Thymus (tissue), 11 donors: ENCODE measurements at regions not wholly inside any gene's neighbourhood (a gene's known extent, or its start where the extent isn't known, plus 50 kb on each side); places are given as distances from the start of the nearest gene placed in this dataset.

ENCODE experiments used
- DNase-seq, 9 donors: peaks; one replicate each; pipeline ENCODE4 v3.0.0-alpha.2; 2013; ENCODE audit warnings: low spot score in 9 of 9, low read depth in 6 of 9, missing footprints in 1 of 9
- H3K27ac ChIP-seq, 2 donors: one replicate each; pipeline ENCODE4 v1.5.1; 2013; ENCODE audit warnings: control low read depth in 1 of 2, low read depth in 1 of 2, low read length in 1 of 2, mild to moderate bottlenecking in 1 of 2, moderate library complexity in 1 of 2
- H3K27me3 ChIP-seq, 2 donors: one replicate each; pipeline ENCODE4 v1.5.1; 2013; ENCODE audit warnings: low read length in 1 of 2; ENCODE audit not compliant: control insufficient read depth in 2 of 2, insufficient read depth in 1 of 2
- H3K36me3 ChIP-seq, 2 donors: one replicate each; pipeline ENCODE4 v1.5.1; 2013; ENCODE audit warnings: low read length in 1 of 2, mild to moderate bottlenecking in 1 of 2, moderate library complexity in 1 of 2; ENCODE audit not compliant: control insufficient read depth in 2 of 2, insufficient read depth in 2 of 2
- H3K4me1 ChIP-seq, 2 donors: one replicate each; pipeline ENCODE4 v1.5.1; 2013; ENCODE audit warnings: low read length in 2 of 2; ENCODE audit not compliant: control insufficient read depth in 2 of 2, insufficient read depth in 2 of 2
- H3K4me3 ChIP-seq, 2 donors: one replicate each; pipeline ENCODE4 v1.5.1; 2013; ENCODE audit warnings: low read length in 2 of 2, control low read depth in 1 of 2, mild to moderate bottlenecking in 1 of 2
- H3K9me3 ChIP-seq, 2 donors: one replicate each; pipeline ENCODE4 v1.5.1; 2013; ENCODE audit warnings: low read length in 1 of 2, mild to moderate bottlenecking in 1 of 2; ENCODE audit not compliant: control insufficient read depth in 2 of 2, insufficient read depth in 1 of 2
- WGBS: extraction: QIAGEN DNeasy Blood & Tissue Kit; methylation state at CpG from one replicate; pipeline ENCODE4 v1.1.7; 2013; 5-methylcytosine and 5-hydroxymethylcytosine counted together
- donor health status: healthy.

DNA sequence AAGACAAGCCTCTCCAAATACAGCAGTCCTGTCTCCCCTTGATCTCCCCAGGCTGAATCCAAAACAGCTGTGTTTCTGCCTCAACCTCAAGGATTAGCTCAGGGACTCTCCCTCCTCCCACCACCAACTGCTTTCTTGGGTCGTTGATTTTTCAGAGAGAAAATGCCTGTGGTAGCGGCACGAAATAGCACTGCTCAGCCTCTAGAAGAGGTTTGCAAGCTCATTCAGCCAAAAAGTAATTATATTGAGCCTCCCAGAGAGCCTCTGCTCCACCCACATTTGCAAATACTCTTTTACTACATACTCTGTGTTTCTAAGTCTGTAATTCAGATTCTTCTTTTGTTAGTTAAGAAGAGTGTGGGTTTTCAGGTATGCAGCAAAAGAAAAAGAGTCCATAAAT lies 396.4 kb upstream of the TNP1 start:
- Histone ChIP-seq H3K27me3 (no peaks in the 10 kb centered on the region), H3K4me1 (no peaks in the 10 kb centered on the region), H3K4me3 (no peak overlapping the region), H3K9me3 (no peaks in the 10 kb centered on the region), H3K36me3 (no peaks in the 10 kb centered on the region), H3K27ac (peak overlapping the region in 1 of 2 donors; percentile 5)
- no peak for DNase-seq
- 92% methylated on average over 3 of the region's 3 CpGs for WGBS

DNA sequence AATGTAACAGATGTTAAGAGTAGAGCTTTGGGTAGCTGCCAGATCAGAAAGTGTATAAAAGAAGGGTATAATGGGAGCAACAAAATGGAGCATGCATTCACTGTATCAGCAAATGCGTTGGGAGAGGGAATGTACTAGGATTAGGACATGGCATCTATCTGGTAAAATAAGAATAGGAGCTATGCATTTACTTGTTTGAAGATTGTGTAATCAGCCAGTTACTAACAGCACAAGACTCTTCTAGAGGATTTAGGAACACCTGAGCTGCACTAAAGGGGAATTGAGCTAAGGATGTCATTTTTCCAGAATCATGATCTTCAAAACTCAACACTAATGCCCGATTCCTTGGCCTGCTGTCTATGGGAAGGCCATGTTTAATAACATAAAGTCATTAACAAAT lies 394.2 kb upstream of the TNP1 start:
- H3K4me1 ChIP-seq = peaks cover 0 to 5% of the 10 kb centered on the region in 2 donors
- H3K36me3 ChIP-seq = no peaks in the 10 kb centered on the region
- H3K27me3 ChIP-seq = no peaks in the 10 kb centered on the region
- H3K4me3 ChIP-seq = no peak overlapping the region
- no peak for DNase-seq
- H3K9me3 ChIP-seq = no peaks in the 10 kb centered on the region
- H3K27ac ChIP-seq = no peak overlapping the region
- 90% methylated on average over 2 of the region's 2 CpGs for WGBS

DNA sequence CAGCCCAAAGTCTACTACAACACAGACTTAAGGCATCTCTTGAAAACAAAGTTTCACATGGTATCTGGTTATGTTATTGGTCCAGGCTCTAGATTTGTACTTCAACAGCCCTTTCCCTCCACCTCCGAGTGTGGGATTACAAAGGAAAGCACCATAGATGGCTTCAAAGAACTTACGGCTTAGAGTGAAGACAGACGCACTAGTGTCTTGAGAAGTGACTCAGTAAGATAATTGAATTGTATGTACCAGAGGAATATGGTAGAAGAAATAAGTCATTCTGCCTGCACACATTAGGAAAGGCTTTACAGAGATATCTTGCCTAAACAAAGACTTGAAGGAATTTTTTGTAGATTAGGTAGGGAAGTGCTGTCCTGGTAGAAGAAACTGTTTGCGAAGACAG lies 392.3 kb upstream of the TNP1 start:
- no peak for DNase-seq
- Histone ChIP-seq H3K36me3 (no peaks in the 10 kb centered on the region), H3K27ac (no peak overlapping the region), H3K27me3 (no peaks in the 10 kb centered on the region), H3K4me1 (peaks cover 0 to 18% of the 10 kb centered on the region in 2 donors), H3K9me3 (no peaks in the 10 kb centered on the region), H3K4me3 (no peak overlapping the region)
- WGBS = 97% methylated on average over 4 of the region's 4 CpGs

DNA sequence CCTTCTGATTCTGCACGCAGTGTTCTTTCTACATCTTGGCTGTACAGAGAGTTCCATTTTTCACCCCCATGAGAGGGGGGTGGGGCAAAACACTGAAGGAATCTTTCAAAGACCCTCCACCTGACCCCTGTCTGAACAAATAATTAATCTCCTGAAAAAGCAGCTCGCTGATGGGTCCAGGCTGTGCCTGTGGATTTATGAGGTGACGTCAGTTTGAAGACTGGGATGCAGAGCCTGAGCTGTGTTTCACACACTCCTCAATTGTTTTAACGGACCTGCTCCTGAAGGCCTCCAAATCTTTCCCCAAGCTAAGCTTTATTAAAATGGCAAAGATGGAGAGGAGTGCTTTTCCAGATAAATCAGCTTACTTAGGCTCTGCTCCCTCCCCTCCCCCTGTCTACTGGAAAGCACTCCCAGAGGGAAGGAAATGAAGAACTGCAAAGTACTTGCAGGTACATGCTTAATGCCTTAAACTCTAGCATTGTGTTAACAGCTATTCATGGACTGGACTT lies 390.2 kb upstream of the TNP1 start:
- H3K4me1 ChIP-seq = peaks cover 0 to 20% of the 10 kb centered on the region in 2 donors
- 92% methylated on average over 4 of the region's 4 CpGs for WGBS
- H3K27me3 ChIP-seq = no peaks in the 10 kb centered on the region
- no peak overlapping the region for H3K27ac ChIP-seq
- H3K36me3 ChIP-seq = no peaks in the 10 kb centered on the region
- H3K9me3 ChIP-seq = no peaks in the 10 kb centered on the region
- no peak for DNase-seq
- no peak overlapping the region for H3K4me3 ChIP-seq

DNA sequence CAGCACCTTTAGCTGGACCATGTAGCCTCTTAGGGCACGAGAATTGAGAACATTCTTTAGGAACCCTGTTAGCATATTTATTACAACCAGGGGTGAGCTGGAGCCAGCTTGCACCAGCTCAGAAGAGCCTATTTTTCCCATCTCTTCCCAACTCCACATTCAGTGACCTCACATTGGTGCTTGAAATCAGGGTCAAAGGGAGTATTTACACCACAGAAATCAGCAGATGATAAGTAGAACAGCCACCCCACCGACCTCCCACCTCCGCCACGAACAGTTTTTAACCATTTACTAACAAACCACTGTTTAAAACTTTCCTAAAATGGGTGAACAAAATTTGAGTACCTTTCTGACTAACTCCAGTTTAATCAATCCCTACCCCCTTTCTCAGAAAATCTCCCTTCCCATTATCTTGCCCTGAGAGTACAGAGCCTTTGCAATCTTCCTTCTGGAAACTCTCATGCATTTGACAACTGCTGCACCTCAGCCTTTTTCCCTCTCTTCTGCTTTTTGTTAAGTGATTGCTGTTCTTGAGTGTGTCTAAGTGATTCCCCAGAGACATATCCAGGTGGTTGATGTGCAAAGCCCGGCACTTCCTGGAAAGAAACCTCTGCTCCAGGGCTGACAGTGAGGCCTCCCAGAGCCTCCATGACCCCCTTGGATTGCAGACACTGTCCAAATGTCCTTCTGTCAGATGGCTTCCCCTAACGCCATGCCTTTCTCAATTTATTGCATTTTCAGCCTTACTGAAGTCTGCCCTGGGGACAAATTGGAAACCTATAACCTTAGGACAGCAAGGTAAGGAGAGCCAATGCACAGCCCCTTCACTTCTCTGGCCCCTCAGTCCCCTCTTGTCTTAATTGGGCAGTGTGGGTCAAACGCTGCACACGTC lies 389.5 kb upstream of the TNP1 start:
- DNase-seq = no peak
- H3K9me3 ChIP-seq = no peaks in the 10 kb centered on the region
- H3K27me3 ChIP-seq = no peaks in the 10 kb centered on the region
- 85% methylated on average over 8 of the region's 8 CpGs for WGBS
- peaks cover 0 to 20% of the 10 kb centered on the region in 2 donors for H3K4me1 ChIP-seq
- H3K36me3 ChIP-seq = no peaks in the 10 kb centered on the region
- no peak overlapping the region for H3K4me3 ChIP-seq
- no peak overlapping the region for H3K27ac ChIP-seq

DNA sequence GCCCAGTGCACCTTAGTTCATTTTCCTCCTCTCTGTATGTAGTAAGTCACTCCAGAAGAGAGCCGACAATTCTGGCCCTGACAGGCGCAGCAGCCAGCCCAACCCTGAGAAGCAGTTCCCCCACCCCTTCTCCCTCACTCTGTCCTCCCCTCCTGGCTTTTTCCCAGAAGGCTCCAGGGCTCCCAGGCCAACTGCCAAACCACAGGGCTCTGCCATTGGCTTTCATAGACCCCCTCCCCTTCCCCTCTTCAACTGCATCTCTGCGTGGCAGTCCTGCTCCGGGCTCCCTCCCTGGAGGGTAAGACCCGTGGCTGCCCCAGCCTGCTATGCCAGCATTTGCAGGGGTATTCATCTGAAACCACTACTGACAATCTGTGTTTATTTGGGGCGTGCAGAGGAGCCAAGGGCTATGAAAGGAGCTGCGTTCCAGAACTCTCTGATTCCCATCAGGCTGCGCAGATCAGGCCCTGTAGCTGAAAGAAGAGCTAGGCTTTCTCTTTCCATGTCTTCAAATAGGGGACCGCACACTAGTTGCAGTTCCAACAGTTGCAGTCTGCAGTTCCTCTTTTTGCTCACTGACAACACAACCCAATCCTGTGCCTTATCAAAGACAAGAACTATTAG lies 388.6 kb upstream of the TNP1 start:
- Histone ChIP-seq H3K4me3 (no peak overlapping the region), H3K27me3 (no peaks in the 10 kb centered on the region), H3K4me1 (peaks cover 0 to 20% of the 10 kb centered on the region in 2 donors), H3K27ac (peak overlapping the region; percentile 44 to 55), H3K9me3 (no peaks in the 10 kb centered on the region), H3K36me3 (no peaks in the 10 kb centered on the region)
- 19% methylated on average over 9 of the region's 9 CpGs for WGBS
- DNase-seq = peak in 5 of 9 donors; percentile 9 to 38 (median 13)

DNA sequence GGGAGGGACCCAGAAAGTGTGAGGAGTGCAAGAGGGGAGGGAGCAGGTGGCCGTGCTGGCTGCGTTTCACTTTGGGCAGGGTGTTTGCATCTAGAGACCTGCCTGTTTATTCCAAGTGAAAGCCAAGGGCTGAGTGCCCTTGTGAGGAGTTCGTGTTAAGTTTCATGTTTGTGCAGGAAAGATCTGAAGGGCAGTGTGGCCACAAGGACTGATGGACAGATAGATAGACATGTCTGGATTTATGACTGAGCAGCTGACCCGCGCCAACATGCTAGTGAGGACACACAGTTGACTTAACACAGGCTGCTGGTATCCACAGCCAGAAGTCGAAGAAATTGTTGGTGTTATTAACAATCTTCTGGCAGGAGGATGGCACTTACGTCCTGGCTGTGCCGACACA lies 387.6 kb upstream of the TNP1 start:
- no peaks in the 10 kb centered on the region for H3K9me3 ChIP-seq
- H3K4me1 ChIP-seq = peaks cover 0 to 20% of the 10 kb centered on the region in 2 donors
- H3K27me3 ChIP-seq = no peaks in the 10 kb centered on the region
- H3K27ac ChIP-seq = peak overlapping the region in 1 of 2 donors; percentile 3
- no peak for DNase-seq
- no peak overlapping the region for H3K4me3 ChIP-seq
- 89% methylated on average over 8 of the region's 8 CpGs for WGBS
- no peaks in the 10 kb centered on the region for H3K36me3 ChIP-seq

DNA sequence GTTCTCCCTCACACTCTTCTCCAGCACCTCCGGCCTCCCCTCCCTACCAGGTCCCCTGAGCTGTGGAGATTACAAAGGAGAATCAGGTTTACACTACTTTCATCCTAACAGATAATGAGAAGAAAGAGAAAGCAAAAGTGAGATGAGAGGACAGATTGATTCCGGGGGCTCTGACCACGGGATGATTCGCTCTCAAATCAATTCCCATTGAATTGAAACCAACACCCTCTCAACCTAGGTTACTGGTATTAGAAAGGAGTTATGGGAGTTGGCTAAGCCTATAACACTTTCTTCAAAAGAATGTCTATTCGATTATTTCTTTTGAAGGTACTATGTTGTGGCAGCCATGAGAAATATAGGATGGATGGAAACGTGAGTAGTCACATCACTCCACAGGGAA lies 386.2 kb upstream of the TNP1 start:
- Histone ChIP-seq H3K27ac (no peak overlapping the region), H3K4me1 (peaks cover 0 to 20% of the 10 kb centered on the region in 2 donors), H3K36me3 (no peaks in the 10 kb centered on the region), H3K9me3 (no peaks in the 10 kb centered on the region), H3K27me3 (no peaks in the 10 kb centered on the region), H3K4me3 (no peak overlapping the region)
- DNase-seq = no peak
- WGBS = 92% methylated on average over 6 of the region's 6 CpGs

DNA sequence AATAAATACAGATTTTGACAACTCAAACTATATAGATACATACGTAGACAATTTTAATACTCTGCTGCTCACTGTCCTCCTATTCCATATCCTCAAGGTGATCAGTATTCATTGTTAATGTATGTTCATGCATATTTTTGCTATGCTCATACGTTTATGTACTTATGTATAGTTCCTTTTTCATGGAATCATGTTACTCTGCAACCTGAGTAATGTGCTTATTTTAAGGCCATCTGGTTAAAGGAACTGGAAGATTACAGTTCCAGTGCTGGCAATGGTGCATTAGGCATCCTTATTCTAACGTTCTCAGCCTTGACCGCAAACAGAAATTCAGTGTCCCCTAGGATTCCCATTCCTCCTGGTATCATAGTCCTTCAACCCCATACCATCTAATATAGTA lies 385.0 kb upstream of the TNP1 start:
- WGBS = 95% methylated on average over 4 of the region's 4 CpGs
- H3K4me1 ChIP-seq = peaks cover 0 to 18% of the 10 kb centered on the region in 2 donors
- H3K36me3 ChIP-seq = no peaks in the 10 kb centered on the region
- no peak overlapping the region for H3K27ac ChIP-seq
- H3K4me3 ChIP-seq = no peak overlapping the region
- H3K27me3 ChIP-seq = no peaks in the 10 kb centered on the region
- no peak for DNase-seq
- H3K9me3 ChIP-seq = no peaks in the 10 kb centered on the region
